ENCODE measurements at regions not wholly inside any gene's neighbourhood (a gene's known extent, or its start where the extent isn't known, plus 50 kb on each side); places are given as distances from the start of the nearest gene placed in this dataset.

- Histone ChIP-seq H3K79me2 (ENCODE audit: insufficient read depth, low read length) (no peaks in the 10 kb centered on the region), H3K9ac (ENCODE audit: low read length) (no peak overlapping the region), H2AFZ (ENCODE audit: low read depth, low read length) (no peak overlapping the region), H3K9me3 (ENCODE audit: insufficient read depth, low read depth, low read length) (peaks cover 6% of the 10 kb centered on the region), H3K27me3 (ENCODE audit: insufficient read depth, low read length) (peaks cover 12% of the 10 kb centered on the region), H3K4me3 (ENCODE audit: insufficient read depth, low read depth, low read length) (no peak overlapping the region), H3K27ac (ENCODE audit: low read depth, low read length) (no peak overlapping the region), H3K4me2 (ENCODE audit: low read length) (no peak overlapping the region), H4K20me1 (ENCODE audit: insufficient read depth, low read length) (no peaks in the 10 kb centered on the region), H3K36me3 (ENCODE audit: insufficient read depth, low read length) (no peaks in the 10 kb centered on the region), H3K4me1 (ENCODE audit: insufficient read depth, low read length) (no peaks in the 10 kb centered on the region)
- no peaks in the 10 kb centered on the region for H3K36me3 Mint-ChIP-seq (ENCODE audit: low read depth, unreplicated experiment)
- H3K9me3 Mint-ChIP-seq (ENCODE audit: unreplicated experiment) = peaks cover 32% of the 10 kb centered on the region
- no peak overlapping the region for H3K4me3 Mint-ChIP-seq (ENCODE audit: unreplicated experiment)
- no peaks in the 10 kb centered on the region for H3K4me1 Mint-ChIP-seq (ENCODE audit: low read depth, unreplicated experiment)
- DNase-seq (ENCODE audit: low read depth) = no peak
- no peak for FAIRE-seq
- peaks cover 44% of the 10 kb centered on the region for H3K27me3 Mint-ChIP-seq (ENCODE audit: low read depth, unreplicated experiment)
- TF ChIP-seq, protein P1, sequence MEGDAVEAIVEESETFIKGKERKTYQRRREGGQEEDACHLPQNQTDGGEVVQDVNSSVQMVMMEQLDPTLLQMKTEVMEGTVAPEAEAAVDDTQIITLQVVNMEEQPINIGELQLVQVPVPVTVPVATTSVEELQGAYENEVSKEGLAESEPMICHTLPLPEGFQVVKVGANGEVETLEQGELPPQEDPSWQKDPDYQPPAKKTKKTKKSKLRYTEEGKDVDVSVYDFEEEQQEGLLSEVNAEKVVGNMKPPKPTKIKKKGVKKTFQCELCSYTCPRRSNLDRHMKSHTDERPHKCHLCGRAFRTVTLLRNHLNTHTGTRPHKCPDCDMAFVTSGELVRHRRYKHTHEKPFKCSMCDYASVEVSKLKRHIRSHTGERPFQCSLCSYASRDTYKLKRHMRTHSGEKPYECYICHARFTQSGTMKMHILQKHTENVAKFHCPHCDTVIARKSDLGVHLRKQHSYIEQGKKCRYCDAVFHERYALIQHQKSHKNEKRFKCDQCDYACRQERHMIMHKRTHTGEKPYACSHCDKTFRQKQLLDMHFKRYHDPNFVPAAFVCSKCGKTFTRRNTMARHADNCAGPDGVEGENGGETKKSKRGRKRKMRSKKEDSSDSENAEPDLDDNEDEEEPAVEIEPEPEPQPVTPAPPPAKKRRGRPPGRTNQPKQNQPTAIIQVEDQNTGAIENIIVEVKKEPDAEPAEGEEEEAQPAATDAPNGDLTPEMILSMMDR (IDR thresholded peaks at IDR 0.05; ENCODE audit: insufficient read depth, low read depth, low read length) = no peak
- TF ChIP-seq EZH2 (IDR thresholded peaks at IDR 0.05; ENCODE audit: insufficient read depth, low read length) = no peak
- no peak overlapping the region for H3K27ac Mint-ChIP-seq (ENCODE audit: unreplicated experiment)
Observed at GRCh38 chr11:70746351-70746750, 348.0 kb downstream of the CTTN start.

DNA sequence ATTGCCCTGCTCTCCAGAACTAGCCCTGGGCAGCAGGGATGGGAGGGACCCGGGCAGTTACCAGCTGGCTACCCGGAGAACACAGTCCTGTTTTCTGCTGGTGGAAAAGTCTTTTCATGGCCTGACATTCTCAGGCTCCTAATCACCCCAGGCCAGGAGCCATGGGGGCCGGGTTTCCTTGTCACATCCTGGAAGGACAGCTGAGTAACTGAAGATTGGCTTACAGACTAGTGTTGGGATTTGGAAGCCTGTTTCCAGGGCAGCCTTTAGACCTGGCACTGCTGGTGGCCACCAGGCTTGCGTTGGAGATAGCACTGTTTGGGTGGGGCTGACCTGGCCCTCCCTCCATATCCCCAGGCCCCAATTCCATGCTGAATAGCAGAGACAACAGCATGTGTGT is 349.0 kb downstream of the CTTN start:
- H3K9me3 ChIP-seq (ENCODE audit: insufficient read depth, low read depth, low read length) = peaks cover 6% of the 10 kb centered on the region
- H3K4me1 Mint-ChIP-seq (ENCODE audit: low read depth, unreplicated experiment) = no peaks in the 10 kb centered on the region
- no peak overlapping the region for H3K9ac ChIP-seq (ENCODE audit: low read length)
- no peaks in the 10 kb centered on the region for H3K79me2 ChIP-seq (ENCODE audit: insufficient read depth, low read length)
- H3K36me3 Mint-ChIP-seq (ENCODE audit: low read depth, unreplicated experiment) = no peaks in the 10 kb centered on the region
- H4K20me1 ChIP-seq (ENCODE audit: insufficient read depth, low read length) = no peaks in the 10 kb centered on the region
- FAIRE-seq (no peak), DNase-seq (ENCODE audit: low read depth) (no peak)
- H3K4me3 Mint-ChIP-seq (ENCODE audit: unreplicated experiment) = no peak overlapping the region
- H3K27me3 Mint-ChIP-seq (ENCODE audit: low read depth, unreplicated experiment) = peaks cover 35% of the 10 kb centered on the region
- no peaks in the 10 kb centered on the region for H3K36me3 ChIP-seq (ENCODE audit: insufficient read depth, low read length)
- H3K9me3 Mint-ChIP-seq (ENCODE audit: unreplicated experiment) = peaks cover 36% of the 10 kb centered on the region
- no peak overlapping the region for H2AFZ ChIP-seq (ENCODE audit: low read depth, low read length)
- H3K4me2 ChIP-seq (ENCODE audit: low read length) = no peak overlapping the region
- H3K27me3 ChIP-seq (ENCODE audit: insufficient read depth, low read length) = peaks cover 5% of the 10 kb centered on the region
- no peak overlapping the region for H3K27ac ChIP-seq (ENCODE audit: low read depth, low read length)
- TF ChIP-seq EZH2 (IDR thresholded peaks at IDR 0.05; ENCODE audit: insufficient read depth, low read length) = no peak
- TF ChIP-seq, protein P1 (IDR thresholded peaks at IDR 0.05; ENCODE audit: insufficient read depth, low read depth, low read length) = no peak
- no peaks in the 10 kb centered on the region for H3K4me1 ChIP-seq (ENCODE audit: insufficient read depth, low read length)
- H3K27ac Mint-ChIP-seq (ENCODE audit: unreplicated experiment) = no peak overlapping the region
- H3K4me3 ChIP-seq (ENCODE audit: insufficient read depth, low read depth, low read length) = no peak overlapping the region

GRCh38 chr11:70747921-70748320 is 349.6 kb downstream of the CTTN start:
- Histone ChIP-seq H3K4me1 (ENCODE audit: insufficient read depth, low read length) (no peaks in the 10 kb centered on the region), H3K79me2 (ENCODE audit: insufficient read depth, low read length) (no peaks in the 10 kb centered on the region), H3K9ac (ENCODE audit: low read length) (no peak overlapping the region), H3K27me3 (ENCODE audit: insufficient read depth, low read length) (peaks cover 4% of the 10 kb centered on the region), H3K36me3 (ENCODE audit: insufficient read depth, low read length) (no peaks in the 10 kb centered on the region), H3K4me3 (ENCODE audit: insufficient read depth, low read depth, low read length) (no peak overlapping the region), H3K4me2 (ENCODE audit: low read length) (no peak overlapping the region), H4K20me1 (ENCODE audit: insufficient read depth, low read length) (no peaks in the 10 kb centered on the region), H3K27ac (ENCODE audit: low read depth, low read length) (no peak overlapping the region), H3K9me3 (ENCODE audit: insufficient read depth, low read depth, low read length) (peaks cover 6% of the 10 kb centered on the region), H2AFZ (ENCODE audit: low read depth, low read length) (no peak overlapping the region)
- Mint-ChIP-seq H3K4me3 (ENCODE audit: unreplicated experiment) (no peak overlapping the region), H3K27ac (ENCODE audit: unreplicated experiment) (no peak overlapping the region), H3K27me3 (ENCODE audit: low read depth, unreplicated experiment) (peaks cover 29% of the 10 kb centered on the region), H3K36me3 (ENCODE audit: low read depth, unreplicated experiment) (no peaks in the 10 kb centered on the region), H3K4me1 (ENCODE audit: low read depth, unreplicated experiment) (no peaks in the 10 kb centered on the region), H3K9me3 (ENCODE audit: unreplicated experiment) (peaks cover 38% of the 10 kb centered on the region)
- no peak for TF ChIP-seq EZH2 (IDR thresholded peaks at IDR 0.05; ENCODE audit: insufficient read depth, low read length)
- TF ChIP-seq, protein P1 (IDR thresholded peaks at IDR 0.05; ENCODE audit: insufficient read depth, low read depth, low read length) = no peak
- DNase-seq (ENCODE audit: low read depth) (no peak), FAIRE-seq (no peak)
